H7 (cell line): ENCODE measurements at regions not wholly inside any gene's neighbourhood (a gene's known extent, or its start where the extent isn't known, plus 50 kb on each side); places are given as distances from the start of the nearest gene placed in this dataset.
A peak's percentile ranks its signal among the peaks of the same experiment; 100 is the strongest.

Experiments
- DNase-seq: peaks from one replicate; pipeline ENCODE4 v3.0.0; 2012
- H3K27me3 ChIP-seq: 2 replicates; pipeline ENCODE4 v1.6.0; 2011; ENCODE audit warnings: mild to moderate bottlenecking, low read length; ENCODE audit not compliant: control insufficient read depth, insufficient read depth
- H3K36me3 ChIP-seq: replicated peaks from 2 replicates; pipeline ENCODE4 v1.5.1; 2011; ENCODE audit warnings: low read length; ENCODE audit not compliant: control insufficient read depth, insufficient read depth
- H3K4me3 ChIP-seq: 2 replicates; pipeline ENCODE4 v1.5.1; 2011; ENCODE audit warnings: low read depth, mild to moderate bottlenecking, control low read depth, low read length, moderate library complexity; ENCODE audit not compliant: insufficient read depth

DNA sequence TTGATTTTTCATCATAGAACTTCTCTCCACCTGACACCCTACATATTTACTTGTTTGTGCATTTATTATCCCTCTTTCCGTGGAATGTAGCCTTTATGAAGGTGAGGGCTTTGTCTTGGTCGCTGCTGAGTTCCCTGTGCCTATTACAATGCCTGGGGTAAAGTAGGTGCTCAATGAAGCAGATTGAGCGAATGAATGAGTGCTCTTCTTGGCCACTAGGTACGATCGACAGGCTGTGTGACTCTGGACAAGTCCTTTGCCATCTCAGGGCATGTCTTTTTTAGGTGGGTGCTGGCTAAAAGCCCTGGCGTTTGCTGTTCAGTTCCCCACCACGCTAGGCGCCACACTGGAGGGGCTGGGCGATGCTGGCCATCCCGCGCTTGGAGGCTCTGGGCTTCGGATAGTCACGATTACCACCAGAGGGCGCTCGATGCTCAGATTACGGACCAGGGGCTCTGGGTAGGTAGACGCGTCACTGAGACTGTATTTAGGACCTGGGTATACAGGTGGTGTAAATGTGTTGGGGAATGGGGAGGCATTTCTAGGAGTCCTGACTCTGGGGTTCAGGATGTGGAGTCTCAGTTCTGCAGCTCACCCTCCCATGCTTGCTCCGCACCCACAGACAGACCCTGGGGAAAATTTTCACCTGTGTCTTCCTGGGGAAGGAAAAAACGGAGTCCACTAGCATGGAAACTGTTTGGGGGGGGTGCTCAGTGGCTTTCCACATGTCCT lies 71.0 kb upstream of the CSF3R start:
- DNase-seq: peak; percentile 87
- no peak overlapping the region for H3K4me3 ChIP-seq
- no peaks in the 10 kb centered on the region for H3K36me3 ChIP-seq
- H3K27me3 ChIP-seq: peaks cover 5% of the 10 kb centered on the region; the same call in 1 of the 2 replicates

DNA sequence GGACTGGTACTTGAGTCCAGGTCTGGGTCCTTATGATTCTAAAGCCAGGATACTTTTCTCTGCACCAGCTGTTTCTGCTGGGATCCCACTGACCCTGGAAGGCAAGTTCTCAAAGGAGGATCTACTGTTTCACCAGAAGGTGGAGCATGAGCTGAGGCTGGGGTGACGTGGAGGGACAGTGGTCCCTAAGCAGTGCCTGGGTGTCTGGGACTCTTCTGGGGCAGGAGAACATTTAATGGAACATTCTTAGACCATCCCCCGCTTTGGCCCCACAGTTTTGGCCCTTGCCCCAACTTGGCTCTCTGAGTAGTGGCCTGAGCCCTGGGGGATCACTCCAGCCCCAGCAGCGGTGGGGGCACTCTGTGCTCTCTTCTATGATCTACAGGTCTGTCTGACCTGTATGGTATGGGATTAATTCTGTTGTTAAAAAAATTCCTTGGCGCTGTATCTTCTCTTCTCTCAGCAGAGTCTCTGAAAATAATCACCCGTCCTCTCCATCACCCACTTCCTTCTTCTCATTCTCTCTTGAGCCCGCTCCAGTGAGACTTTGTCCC lies 60.3 kb upstream of the CSF3R start:
- Histone ChIP-seq H3K36me3 (no peaks in the 10 kb centered on the region), H3K4me3 (no peak overlapping the region), H3K27me3 (no peaks in the 10 kb centered on the region; the same call in 1 of the 2 replicates)
- DNase-seq: peak; percentile 68

DNA sequence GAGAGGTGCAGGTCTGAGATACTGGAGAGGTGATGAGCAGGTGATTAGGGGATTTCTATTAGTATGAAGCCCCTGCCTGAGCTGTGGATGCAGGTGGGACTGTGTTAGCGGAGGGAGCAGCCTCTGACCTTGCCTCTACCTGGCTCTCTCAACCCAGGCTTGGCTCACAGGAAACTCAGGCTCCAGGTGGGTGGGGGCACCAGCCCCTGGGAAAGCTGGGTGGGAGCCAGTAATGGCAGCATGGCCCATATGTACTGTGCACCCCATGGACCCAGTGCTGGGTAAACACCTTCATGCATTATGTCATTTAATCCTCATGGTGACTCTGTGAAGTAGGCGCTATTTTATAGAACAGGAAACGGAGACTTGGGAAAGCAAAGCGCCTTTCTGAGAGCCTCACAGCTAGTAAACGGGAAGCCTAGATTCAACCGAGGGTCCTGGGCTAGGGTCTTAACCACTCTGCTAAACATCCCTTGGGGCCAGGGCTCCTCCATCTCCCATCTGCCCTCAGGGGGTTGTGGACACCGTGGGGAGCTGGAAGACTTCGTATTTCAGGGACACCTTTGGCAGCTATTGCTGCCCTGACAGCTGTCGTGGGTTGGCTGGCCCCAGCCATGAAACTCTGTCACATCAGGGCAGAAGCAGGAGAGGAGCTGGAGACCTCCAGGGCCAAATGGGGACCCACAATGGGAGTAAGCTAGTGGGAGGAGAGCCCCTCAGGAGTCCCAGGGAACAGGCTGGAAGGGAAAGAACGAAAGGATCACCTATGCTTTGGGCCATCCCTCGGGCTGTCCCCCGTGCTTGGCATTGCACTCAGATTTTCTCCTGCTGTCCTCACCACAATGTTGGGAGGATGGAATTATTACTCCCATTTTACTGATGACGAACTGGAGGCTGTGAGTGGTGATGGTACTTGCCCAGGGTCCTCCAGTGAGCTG lies 59.6 kb upstream of the CSF3R start:
- no peak for DNase-seq
- H3K36me3 ChIP-seq: no peaks in the 10 kb centered on the region
- no peak overlapping the region for H3K4me3 ChIP-seq
- no peaks in the 10 kb centered on the region; the same call in 1 of the 2 replicates for H3K27me3 ChIP-seq

DNA sequence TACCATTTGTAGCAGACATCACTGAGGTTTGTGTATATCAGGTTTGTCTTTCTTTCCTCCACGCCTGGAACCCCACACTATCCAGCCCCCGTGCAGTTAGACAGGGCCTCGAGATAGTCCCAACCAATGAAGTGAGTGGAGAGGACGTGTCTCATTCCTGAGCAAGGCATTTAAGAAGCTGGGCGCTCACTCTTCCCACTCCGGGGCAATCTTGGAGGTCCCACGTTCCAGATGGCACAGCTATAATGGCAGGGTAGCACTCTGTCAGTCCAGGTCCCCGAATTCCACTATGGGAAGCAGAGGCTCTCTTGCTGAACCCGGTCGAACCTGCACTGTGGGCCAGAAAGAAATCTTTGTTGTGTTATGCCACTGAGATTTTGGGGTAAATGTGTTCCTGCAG lies 57.3 kb upstream of the CSF3R start:
- Histone ChIP-seq H3K27me3 (no peaks in the 10 kb centered on the region; the same call in 1 of the 2 replicates), H3K36me3 (no peaks in the 10 kb centered on the region), H3K4me3 (no peak overlapping the region)
- no peak for DNase-seq

DNA sequence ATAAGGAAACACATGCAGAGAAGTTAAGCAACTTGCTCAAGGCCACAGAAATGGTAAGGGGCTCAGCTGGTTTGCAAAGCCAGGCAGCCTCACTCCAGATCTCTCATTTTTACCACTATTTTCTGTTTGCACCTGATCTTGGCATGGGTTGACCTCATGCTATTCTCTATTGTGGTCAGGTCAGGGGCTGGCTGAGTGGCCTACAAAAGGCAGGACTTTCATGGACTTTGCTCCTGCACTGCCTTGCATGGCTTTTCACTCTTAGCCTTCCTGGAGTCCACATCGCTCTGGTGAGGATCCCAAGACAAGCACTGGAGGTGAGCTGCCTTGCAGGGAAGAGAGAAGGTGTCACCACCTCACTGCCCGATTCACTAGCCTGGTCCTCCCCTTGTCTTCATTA lies 56.8 kb upstream of the CSF3R start:
- H3K36me3 ChIP-seq: no peaks in the 10 kb centered on the region
- H3K27me3 ChIP-seq: no peaks in the 10 kb centered on the region; the same call in 1 of the 2 replicates
- DNase-seq: no peak
- H3K4me3 ChIP-seq: no peak overlapping the region

DNA sequence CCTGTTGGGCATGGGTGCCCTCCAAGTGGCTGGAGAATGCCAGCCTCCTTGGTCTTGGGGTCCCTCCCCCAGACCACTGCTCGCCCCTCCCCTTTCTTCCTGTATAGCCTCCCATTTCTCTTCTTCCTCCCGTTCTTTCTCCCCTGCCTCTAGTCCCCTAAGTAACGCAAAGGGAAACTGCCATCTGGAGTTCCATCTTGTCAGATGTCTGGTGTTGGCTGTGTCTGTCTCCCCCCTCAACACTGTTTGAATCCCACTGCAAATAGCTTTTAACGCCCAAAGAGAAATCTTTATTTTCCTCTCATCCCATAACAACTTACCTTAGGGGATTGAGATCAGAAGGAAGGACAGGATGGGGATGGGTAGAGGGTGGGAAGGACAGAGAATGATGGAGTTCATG lies 55.3 kb upstream of the CSF3R start:
- Histone ChIP-seq H3K36me3 (no peaks in the 10 kb centered on the region), H3K4me3 (no peak overlapping the region), H3K27me3 (no peaks in the 10 kb centered on the region; the same call in 1 of the 2 replicates)
- DNase-seq: no peak

DNA sequence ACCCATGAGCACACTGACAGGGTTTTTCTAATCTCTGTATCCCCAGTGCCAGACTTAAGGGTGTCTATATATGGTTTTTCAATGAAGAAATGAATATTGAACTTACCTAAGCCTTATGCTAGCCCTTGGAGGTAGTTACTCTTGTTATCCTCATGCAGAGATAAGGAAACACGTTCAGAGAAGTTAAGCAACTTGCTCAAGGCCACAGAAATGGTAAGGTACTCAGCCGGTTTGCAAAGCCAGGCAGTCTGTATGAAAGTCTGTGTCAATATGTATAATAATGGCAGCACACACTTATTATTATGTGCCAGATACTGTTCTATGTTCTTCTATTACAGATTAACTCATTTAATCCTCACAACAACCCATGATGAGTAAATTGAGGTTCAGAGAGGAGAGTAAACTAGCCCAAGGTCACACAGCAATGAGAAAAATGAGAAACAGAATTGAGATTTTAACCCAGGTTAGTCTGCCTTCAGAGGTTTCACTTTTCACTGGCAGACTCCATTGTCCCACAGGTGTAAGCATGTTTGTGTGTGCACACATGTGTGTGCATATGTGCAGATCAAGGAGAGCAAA lies 54.6 kb upstream of the CSF3R start:
- no peak for DNase-seq
- H3K36me3 ChIP-seq: no peaks in the 10 kb centered on the region
- H3K27me3 ChIP-seq: no peaks in the 10 kb centered on the region; the same call in 1 of the 2 replicates
- no peak overlapping the region for H3K4me3 ChIP-seq

DNA sequence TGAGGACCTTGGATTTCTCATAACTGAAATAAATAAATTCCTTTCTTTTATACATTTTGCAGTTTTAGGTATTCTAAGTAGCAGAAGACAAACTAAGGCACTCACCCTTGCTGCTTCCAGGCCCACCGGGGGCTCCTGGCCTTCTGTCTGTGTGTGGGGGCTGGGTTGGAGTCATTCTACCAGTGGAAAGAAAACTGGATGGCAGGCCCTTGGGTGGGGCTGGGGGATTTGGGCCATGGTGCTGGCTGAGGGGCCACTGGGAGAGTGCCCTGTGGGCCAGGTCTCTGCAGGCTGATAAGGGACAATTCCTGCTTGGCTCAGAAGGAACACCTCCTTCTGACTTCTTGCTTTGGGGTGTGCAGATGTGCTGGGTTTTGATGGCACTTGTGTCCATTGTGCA lies 54.0 kb upstream of the CSF3R start:
- no peak for DNase-seq
- no peak overlapping the region for H3K4me3 ChIP-seq
- H3K36me3 ChIP-seq: no peaks in the 10 kb centered on the region
- H3K27me3 ChIP-seq: no peaks in the 10 kb centered on the region; the same call in 1 of the 2 replicates

DNA sequence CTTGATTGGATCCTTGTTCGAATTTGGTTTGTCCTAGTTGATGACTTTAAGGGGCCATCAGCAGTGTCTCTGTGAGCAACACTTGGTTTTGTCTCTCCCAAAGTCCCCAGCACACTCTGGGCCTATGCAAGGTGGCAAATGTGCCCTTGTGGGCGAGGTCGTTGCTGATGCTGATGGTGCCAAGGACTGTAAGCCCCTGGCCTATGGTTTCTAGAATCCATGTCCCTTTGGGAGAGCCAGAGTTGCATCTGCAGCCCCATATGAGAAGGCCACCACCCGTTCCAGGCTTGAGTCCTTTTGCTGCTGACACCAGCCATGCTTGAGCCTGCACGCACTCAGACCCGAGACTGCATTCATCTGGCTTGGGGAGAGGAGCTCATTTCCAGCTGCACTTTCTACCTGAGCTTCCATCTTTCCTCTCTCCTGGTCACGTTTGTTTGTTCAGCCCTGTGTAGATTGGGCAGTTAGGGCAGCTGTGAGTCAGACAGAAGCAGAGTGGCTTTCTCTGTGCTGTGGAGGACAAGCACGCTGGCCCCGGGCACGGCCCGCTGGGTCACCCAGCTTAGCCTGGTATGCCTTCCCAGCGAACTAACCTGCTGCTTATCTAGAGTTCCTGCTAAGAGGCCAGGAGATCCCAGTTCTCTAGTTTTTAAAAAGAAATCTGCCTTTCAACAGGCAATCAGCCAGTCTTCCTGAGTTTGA lies 52.1 kb upstream of the CSF3R start:
- DNase-seq: no peak

DNA sequence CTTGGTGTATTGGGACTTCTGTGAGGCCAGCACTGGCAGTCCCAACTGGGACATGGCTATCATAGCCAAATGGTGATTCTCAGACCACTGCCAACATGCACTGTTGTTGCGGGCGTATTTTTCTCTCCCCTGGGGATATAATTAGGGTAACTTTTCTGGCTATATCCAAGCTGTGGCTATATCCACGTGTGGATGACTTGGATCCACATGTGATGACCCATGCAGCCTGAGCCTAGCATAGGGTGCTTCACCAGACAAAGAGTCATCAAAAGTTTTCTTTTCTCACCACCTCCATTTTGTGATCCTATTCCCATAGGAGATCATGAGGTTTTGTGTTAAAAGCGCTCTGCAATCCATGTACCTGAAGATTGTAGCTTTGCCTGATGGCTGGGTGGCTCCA lies 51.2 kb upstream of the CSF3R start:
- Histone ChIP-seq H3K4me3 (no peak overlapping the region), H3K27me3 (no peaks in the 10 kb centered on the region), H3K36me3 (no peaks in the 10 kb centered on the region)
- no peak for DNase-seq

More for the DNA sequence above, 52.1 kb upstream of the CSF3R start:
- H3K27me3 ChIP-seq: no peaks in the 10 kb centered on the region
- H3K4me3 ChIP-seq: no peak overlapping the region
- no peaks in the 10 kb centered on the region for H3K36me3 ChIP-seq

DNA sequence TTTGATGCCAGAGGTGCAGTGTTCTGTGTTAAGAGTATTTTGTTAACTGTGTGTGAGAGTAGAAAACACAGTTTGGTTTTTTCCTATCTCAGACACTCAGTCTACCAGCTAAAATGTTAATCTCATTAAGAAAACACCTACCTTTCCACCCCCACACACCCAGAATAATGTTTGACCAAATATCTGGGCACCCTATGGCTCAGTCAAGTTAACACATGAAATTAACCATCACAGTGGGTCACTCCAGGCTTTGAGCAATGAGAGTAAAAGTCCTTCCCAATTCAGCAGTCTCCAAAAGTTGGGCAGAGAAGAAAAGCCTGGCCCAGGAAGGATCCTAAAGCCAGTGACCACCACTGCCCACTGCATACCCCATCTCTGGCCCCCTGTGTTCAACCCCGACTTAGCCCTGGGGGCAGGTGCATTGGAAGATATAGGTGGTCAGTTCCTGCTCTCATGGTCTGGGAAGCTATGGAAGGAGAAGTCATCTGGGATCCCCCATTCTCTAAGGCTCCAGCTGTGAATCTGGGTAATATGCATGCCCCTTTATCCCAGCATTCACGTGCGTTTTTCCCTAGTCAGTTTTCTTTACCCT lies 50.2 kb upstream of the CSF3R start:
- Histone ChIP-seq H3K27me3 (no peaks in the 10 kb centered on the region), H3K4me3 (no peak overlapping the region), H3K36me3 (no peaks in the 10 kb centered on the region)
- no peak for DNase-seq
